MM.1S (cell line): ENCODE measurements at regions not wholly inside any gene's neighbourhood (a gene's known extent, or its start where the extent isn't known, plus 50 kb on each side); places are given as distances from the start of the nearest gene placed in this dataset.

ENCODE experiments used
- CTCF ChIP-seq: fragments of 300-600 bp; sonication (generic); IDR thresholded peaks from 2 replicates; pipeline ENCODE4 v1.5.1; 2016; ENCODE audit warnings: antibody characterized with exemption, low read length, mixed read lengths
- EZH2 ChIP-seq: fragments of 300-600 bp; sonication (generic); optimal IDR thresholded peaks from 2 replicates; pipeline ENCODE3; 2017; ENCODE audit warnings: low read depth, mild to moderate bottlenecking, antibody characterized with exemption, low read length, mixed read lengths

DNA sequence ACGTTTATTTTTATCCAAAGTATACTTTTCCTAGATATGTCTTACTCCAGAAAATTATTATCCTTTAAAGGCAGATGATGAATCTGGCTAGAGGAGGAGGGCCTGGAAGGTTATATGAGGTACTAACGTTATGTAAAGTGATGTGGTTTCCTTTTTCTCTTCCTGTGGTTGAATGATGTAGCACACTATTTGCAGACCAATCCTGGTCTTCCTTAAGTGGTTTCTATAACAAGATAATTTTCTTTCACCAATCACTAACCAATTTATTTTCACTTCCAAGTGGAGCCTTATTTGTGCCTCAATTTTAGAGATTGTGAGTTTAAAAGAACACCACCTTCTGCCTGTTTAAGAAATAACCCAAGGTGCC lies 154.6 kb upstream of the SOX4 start:
- TF ChIP-seq CTCF (no peak), EZH2 (no peak)
